22Rv1 (cell line): ENCODE measurements at regions not wholly inside any gene's neighbourhood (a gene's known extent, or its start where the extent isn't known, plus 50 kb on each side); places are given as distances from the start of the nearest gene placed in this dataset.

Experiments
- ZFX ChIP-seq: fragments of 450-650 bp; IDR thresholded peaks from 2 replicates; pipeline ENCODE4 v1.6.1; 2017; ENCODE audit warnings: antibody characterized with exemption, borderline replicate concordance
- TF ChIP-seq, protein P1 (sequence below): fragments of 450-650 bp; IDR thresholded peaks from 2 replicates; pipeline ENCODE4 v1.5.1; 2017; ENCODE audit warnings: mild to moderate bottlenecking

DNA sequence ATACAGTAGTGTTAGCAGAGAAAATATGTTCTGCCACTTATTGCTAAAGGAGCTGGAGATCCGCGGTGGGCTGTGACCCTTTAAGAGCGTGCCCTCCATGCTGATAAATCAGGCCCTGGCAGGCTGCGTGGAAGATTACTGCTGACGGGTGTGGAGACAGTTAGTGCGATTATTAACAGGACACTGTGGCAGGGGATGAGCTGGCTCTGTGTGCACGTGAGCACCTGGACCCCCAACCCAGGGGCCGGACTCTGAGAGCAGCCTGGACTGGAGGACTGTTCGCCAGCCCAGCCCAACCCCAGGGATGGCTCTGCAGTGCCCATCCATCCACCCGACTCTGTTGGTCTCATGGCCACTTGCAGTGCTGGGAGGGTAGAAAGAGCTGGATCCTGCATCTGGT is 162.0 kb downstream of the MELK start:
- TF ChIP-seq, protein P1, sequence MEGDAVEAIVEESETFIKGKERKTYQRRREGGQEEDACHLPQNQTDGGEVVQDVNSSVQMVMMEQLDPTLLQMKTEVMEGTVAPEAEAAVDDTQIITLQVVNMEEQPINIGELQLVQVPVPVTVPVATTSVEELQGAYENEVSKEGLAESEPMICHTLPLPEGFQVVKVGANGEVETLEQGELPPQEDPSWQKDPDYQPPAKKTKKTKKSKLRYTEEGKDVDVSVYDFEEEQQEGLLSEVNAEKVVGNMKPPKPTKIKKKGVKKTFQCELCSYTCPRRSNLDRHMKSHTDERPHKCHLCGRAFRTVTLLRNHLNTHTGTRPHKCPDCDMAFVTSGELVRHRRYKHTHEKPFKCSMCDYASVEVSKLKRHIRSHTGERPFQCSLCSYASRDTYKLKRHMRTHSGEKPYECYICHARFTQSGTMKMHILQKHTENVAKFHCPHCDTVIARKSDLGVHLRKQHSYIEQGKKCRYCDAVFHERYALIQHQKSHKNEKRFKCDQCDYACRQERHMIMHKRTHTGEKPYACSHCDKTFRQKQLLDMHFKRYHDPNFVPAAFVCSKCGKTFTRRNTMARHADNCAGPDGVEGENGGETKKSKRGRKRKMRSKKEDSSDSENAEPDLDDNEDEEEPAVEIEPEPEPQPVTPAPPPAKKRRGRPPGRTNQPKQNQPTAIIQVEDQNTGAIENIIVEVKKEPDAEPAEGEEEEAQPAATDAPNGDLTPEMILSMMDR, result no peak
- TF ChIP-seq ZFX, result no peak
